ENCODE measurements at regions not wholly inside any gene's neighbourhood (a gene's known extent, or its start where the extent isn't known, plus 50 kb on each side); places are given as distances from the start of the nearest gene placed in this dataset.
"Not testable (repeated sequence)": the region's sequence is repeated elsewhere in the genome, so short reads cannot be mapped to it uniquely, and the experiment has no call there.

DNA sequence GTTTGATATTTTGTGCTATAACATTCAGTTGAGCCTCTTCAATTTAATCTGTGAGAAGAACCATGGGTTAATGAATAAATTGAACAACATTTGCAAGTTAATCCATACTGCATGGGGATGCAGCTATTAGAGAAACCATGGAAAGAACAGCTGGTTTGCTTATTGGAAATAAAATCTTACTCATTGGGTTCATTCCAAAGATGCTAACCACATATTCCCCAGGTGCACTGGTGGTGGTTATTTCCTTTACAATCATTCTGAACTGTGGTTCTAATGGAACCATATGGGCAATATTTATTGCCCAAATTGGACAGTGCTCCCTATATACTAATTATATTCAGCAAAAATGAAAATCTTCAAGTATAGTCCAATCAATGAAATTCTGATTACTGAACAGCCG lies 1200.4 kb upstream of the CDH2 start:
- Histone ChIP-seq H4K8ac (ENCODE audit: low read depth, low read length) (no peak overlapping the region), H2AFZ (ENCODE audit: insufficient read depth, low read length, poor library complexity) (no peak overlapping the region), H3K9ac (ENCODE audit: low read length) (no peak overlapping the region), H2BK5ac (ENCODE audit: low read depth, low read length, poor library complexity) (no peak overlapping the region), H2BK120ac (ENCODE audit: insufficient read depth, low read length, poor library complexity) (no peak overlapping the region), H3K9me3 (ENCODE audit: insufficient read depth, low read depth, low read length) (no peaks in the 10 kb centered on the region), H4K91ac (ENCODE audit: low read depth, low read length) (no peak overlapping the region), H4K12ac (ENCODE audit: low read depth, low read length) (no peak overlapping the region), H3K36me3 (ENCODE audit: control insufficient read depth in 1 of 2, insufficient read depth in 2 of 2, low read length in 2 of 2) (no peaks in the 10 kb centered on the region), H3K27me3 (ENCODE audit: insufficient read depth, low read length) (no peaks in the 10 kb centered on the region), H3K4me2 (ENCODE audit: low read length) (no peak overlapping the region), H3K4ac (ENCODE audit: low read depth, low read length) (no peak overlapping the region), H3K18ac (ENCODE audit: low read length) (no peak overlapping the region), H3K79me1 (ENCODE audit: low read length) (no peaks in the 10 kb centered on the region), H2AK5ac (ENCODE audit: low read length) (no peak overlapping the region), H3K79me2 (ENCODE audit: control insufficient read depth, insufficient read depth, low read length, poor library complexity) (no peaks in the 10 kb centered on the region), H3K4me1 (ENCODE audit: control insufficient read depth in 1 of 2, insufficient read depth in 2 of 2, low read length in 2 of 2) (no peaks in the 10 kb centered on the region), H3K14ac (ENCODE audit: low read length) (no peak overlapping the region), H3K27ac (ENCODE audit: low read depth, low read length) (no peak overlapping the region), H2BK12ac (ENCODE audit: low read length) (no peak overlapping the region), H3K23ac (ENCODE audit: low read length) (no peak overlapping the region), H3K4me3 (ENCODE audit: low read depth, low read length) (no peak overlapping the region)
- WGBS (ENCODE audit: extremely low coverage, insufficient coverage, insufficient read length): no CpG with 5 or more reads among the region's 1 CpG
- DNase-seq: no peak

DNA sequence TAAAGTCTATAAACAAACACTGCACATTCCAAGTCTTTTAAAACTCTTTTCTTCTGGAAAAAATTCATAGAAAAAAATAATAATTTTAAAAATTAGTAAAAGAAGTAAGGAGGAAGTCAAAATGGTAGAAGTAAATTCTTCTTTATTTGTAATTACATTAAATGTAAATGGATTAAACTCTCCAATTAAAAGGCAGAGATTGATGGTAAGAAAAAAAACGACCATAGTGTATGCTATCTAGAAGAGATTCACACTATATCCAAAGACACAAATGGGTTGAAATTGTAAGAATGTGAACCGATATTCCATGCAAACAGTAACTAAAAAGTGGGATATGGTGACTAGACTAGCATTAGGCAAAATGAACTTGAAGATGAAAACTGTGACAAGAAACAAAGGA lies 1196.1 kb upstream of the CDH2 start:
- H2BK120ac ChIP-seq (ENCODE audit: insufficient read depth, low read length, poor library complexity): no peak overlapping the region
- no peak overlapping the region for H4K91ac ChIP-seq (ENCODE audit: low read depth, low read length)
- H3K4me2 ChIP-seq (ENCODE audit: low read length): no peak overlapping the region
- H3K9ac ChIP-seq (ENCODE audit: low read length): no peak overlapping the region
- no peaks in the 10 kb centered on the region for H3K9me3 ChIP-seq (ENCODE audit: insufficient read depth, low read depth, low read length)
- H2BK12ac ChIP-seq (ENCODE audit: low read length): no peak overlapping the region
- no peak overlapping the region for H3K18ac ChIP-seq (ENCODE audit: low read length)
- H3K4me1 ChIP-seq (ENCODE audit: control insufficient read depth in 1 of 2, insufficient read depth in 2 of 2, low read length in 2 of 2): no peaks in the 10 kb centered on the region
- no CpG with 5 or more reads among the region's 2 CpGs for WGBS (ENCODE audit: extremely low coverage, insufficient coverage, insufficient read length)
- no peak overlapping the region for H3K27ac ChIP-seq (ENCODE audit: low read depth, low read length)
- H2AFZ ChIP-seq (ENCODE audit: insufficient read depth, low read length, poor library complexity): no peak overlapping the region
- no peaks in the 10 kb centered on the region for H3K79me1 ChIP-seq (ENCODE audit: low read length)
- H3K79me2 ChIP-seq (ENCODE audit: control insufficient read depth, insufficient read depth, low read length, poor library complexity): no peaks in the 10 kb centered on the region
- no peak overlapping the region for H2AK5ac ChIP-seq (ENCODE audit: low read length)
- H3K23ac ChIP-seq (ENCODE audit: low read length): no peak overlapping the region
- no peak overlapping the region for H3K4me3 ChIP-seq (ENCODE audit: low read depth, low read length)
- no peak overlapping the region for H2BK5ac ChIP-seq (ENCODE audit: low read depth, low read length, poor library complexity)
- H4K12ac ChIP-seq (ENCODE audit: low read depth, low read length): no peak overlapping the region
- no peaks in the 10 kb centered on the region for H3K27me3 ChIP-seq (ENCODE audit: insufficient read depth, low read length)
- no peak for DNase-seq
- H4K8ac ChIP-seq (ENCODE audit: low read depth, low read length): no peak overlapping the region
- no peak overlapping the region for H3K4ac ChIP-seq (ENCODE audit: low read depth, low read length)
- no peaks in the 10 kb centered on the region for H3K36me3 ChIP-seq (ENCODE audit: control insufficient read depth in 1 of 2, insufficient read depth in 2 of 2, low read length in 2 of 2)
- H3K14ac ChIP-seq (ENCODE audit: low read length): no peak overlapping the region

DNA sequence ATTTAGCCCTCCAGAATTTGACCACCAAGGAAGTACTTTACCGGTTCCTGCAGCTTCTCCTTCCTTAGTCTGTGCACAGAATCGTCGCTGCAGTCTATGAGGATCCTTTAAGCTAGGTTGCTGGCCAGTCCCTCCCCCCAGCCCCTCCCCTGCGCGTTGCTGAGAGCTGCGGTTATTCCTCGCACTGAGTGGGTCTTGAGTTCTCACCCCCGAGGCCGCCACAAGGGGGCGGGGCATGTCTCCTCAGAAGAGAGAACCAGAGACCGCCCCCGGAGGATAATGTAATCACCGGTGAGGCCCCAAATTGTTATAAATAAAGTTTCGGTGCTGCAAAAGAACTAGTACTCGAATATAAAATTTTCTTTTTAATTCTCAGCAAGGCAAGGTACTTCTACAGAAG lies 1184.9 kb upstream of the CDH2 start:
- H3K4ac ChIP-seq (ENCODE audit: low read depth, low read length): no peak overlapping the region
- H4K8ac ChIP-seq (ENCODE audit: low read depth, low read length): no peak overlapping the region
- no peak overlapping the region for H3K4me3 ChIP-seq (ENCODE audit: low read depth, low read length)
- no peaks in the 10 kb centered on the region for H3K9me3 ChIP-seq (ENCODE audit: insufficient read depth, low read depth, low read length)
- H2BK12ac ChIP-seq (ENCODE audit: low read length): no peak overlapping the region
- H4K12ac ChIP-seq (ENCODE audit: low read depth, low read length): no peak overlapping the region
- H2BK120ac ChIP-seq (ENCODE audit: insufficient read depth, low read length, poor library complexity): no peak overlapping the region
- H3K27ac ChIP-seq (ENCODE audit: low read depth, low read length): no peak overlapping the region
- H3K18ac ChIP-seq (ENCODE audit: low read length): no peak overlapping the region
- no peaks in the 10 kb centered on the region for H3K27me3 ChIP-seq (ENCODE audit: insufficient read depth, low read length)
- no peaks in the 10 kb centered on the region for H3K79me1 ChIP-seq (ENCODE audit: low read length)
- H3K9ac ChIP-seq (ENCODE audit: low read length): no peak overlapping the region
- no peak overlapping the region for H3K23ac ChIP-seq (ENCODE audit: low read length)
- no peak overlapping the region for H4K91ac ChIP-seq (ENCODE audit: low read depth, low read length)
- H3K4me1 ChIP-seq (ENCODE audit: control insufficient read depth in 1 of 2, insufficient read depth in 2 of 2, low read length in 2 of 2): no peaks in the 10 kb centered on the region
- H3K14ac ChIP-seq (ENCODE audit: low read length): no peak overlapping the region
- no peak overlapping the region for H3K4me2 ChIP-seq (ENCODE audit: low read length)
- no peak overlapping the region for H2AFZ ChIP-seq (ENCODE audit: insufficient read depth, low read length, poor library complexity)
- DNase-seq: peak; percentile 34 to 61
- H3K79me2 ChIP-seq (ENCODE audit: control insufficient read depth, insufficient read depth, low read length, poor library complexity): no peaks in the 10 kb centered on the region
- no peaks in the 10 kb centered on the region for H3K36me3 ChIP-seq (ENCODE audit: control insufficient read depth in 1 of 2, insufficient read depth in 2 of 2, low read length in 2 of 2)
- H2BK5ac ChIP-seq (ENCODE audit: low read depth, low read length, poor library complexity): no peak overlapping the region
- WGBS (ENCODE audit: extremely low coverage, insufficient coverage, insufficient read length): no CpG with 5 or more reads among the region's 15 CpGs
- no peak overlapping the region for H2AK5ac ChIP-seq (ENCODE audit: low read length)

DNA sequence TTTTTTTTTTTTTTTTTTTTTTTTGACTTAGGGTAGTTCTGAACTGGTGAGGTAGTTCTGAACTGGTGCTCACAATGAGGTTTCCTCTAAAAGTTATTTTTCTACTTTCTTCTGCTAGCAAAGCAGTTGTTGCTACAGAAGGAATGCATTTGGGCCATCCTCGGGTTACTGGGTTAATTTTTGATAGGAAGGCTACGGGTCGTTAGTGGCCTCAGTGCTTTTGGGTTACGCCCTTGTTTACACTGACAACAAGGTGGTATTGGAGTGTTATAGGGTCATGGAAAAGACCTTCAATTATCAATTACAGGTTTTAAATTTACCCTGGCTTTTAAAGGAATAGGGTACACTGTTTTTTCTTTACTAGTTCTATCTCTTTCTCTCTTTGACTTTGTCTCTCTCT lies 1183.7 kb upstream of the CDH2 start:
- not testable (repeated sequence) for H4K91ac ChIP-seq (ENCODE audit: low read depth, low read length); H3K23ac ChIP-seq (ENCODE audit: low read length); DNase-seq; H3K4me1 ChIP-seq (ENCODE audit: control insufficient read depth in 1 of 2, insufficient read depth in 2 of 2, low read length in 2 of 2); H3K18ac ChIP-seq (ENCODE audit: low read length); H4K8ac ChIP-seq (ENCODE audit: low read depth, low read length); H2BK5ac ChIP-seq (ENCODE audit: low read depth, low read length, poor library complexity); H2AK5ac ChIP-seq (ENCODE audit: low read length); H3K36me3 ChIP-seq (ENCODE audit: control insufficient read depth in 1 of 2, insufficient read depth in 2 of 2, low read length in 2 of 2); H3K27me3 ChIP-seq (ENCODE audit: insufficient read depth, low read length); H3K79me1 ChIP-seq (ENCODE audit: low read length); H3K27ac ChIP-seq (ENCODE audit: low read depth, low read length); H3K4ac ChIP-seq (ENCODE audit: low read depth, low read length); H2BK12ac ChIP-seq (ENCODE audit: low read length); H2BK120ac ChIP-seq (ENCODE audit: insufficient read depth, low read length, poor library complexity); H3K9me3 ChIP-seq (ENCODE audit: insufficient read depth, low read depth, low read length); H3K9ac ChIP-seq (ENCODE audit: low read length); H3K14ac ChIP-seq (ENCODE audit: low read length); H3K4me3 ChIP-seq (ENCODE audit: low read depth, low read length); H2AFZ ChIP-seq (ENCODE audit: insufficient read depth, low read length, poor library complexity); H3K4me2 ChIP-seq (ENCODE audit: low read length); H4K12ac ChIP-seq (ENCODE audit: low read depth, low read length); H3K79me2 ChIP-seq (ENCODE audit: control insufficient read depth, insufficient read depth, low read length, poor library complexity)
- WGBS (ENCODE audit: extremely low coverage, insufficient coverage, insufficient read length): no CpG with 5 or more reads among the region's 4 CpGs

DNA sequence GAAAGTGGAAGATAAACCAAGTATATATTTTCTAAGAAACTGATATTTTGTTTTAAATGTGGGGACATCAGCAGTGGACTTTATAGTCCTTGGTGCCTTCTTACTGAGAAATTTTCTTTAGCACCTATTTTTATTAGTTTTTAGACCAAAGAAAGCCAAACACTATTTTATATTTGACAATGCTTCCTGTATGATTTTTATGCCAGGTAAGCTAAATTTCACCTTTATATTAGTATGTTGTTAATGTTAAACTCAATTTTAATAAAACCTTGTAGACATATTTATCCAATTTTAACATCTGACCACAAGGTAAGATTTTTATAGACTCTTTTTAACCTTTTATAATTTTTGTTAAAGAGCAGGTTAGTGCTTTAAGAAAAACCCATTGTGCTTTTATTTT lies 1182.3 kb upstream of the CDH2 start:
- H3K4me3 ChIP-seq (ENCODE audit: low read depth, low read length); H3K27me3 ChIP-seq (ENCODE audit: insufficient read depth, low read length); H3K18ac ChIP-seq (ENCODE audit: low read length); H3K9me3 ChIP-seq (ENCODE audit: insufficient read depth, low read depth, low read length); H3K79me1 ChIP-seq (ENCODE audit: low read length); H3K9ac ChIP-seq (ENCODE audit: low read length); H3K4me2 ChIP-seq (ENCODE audit: low read length); H3K27ac ChIP-seq (ENCODE audit: low read depth, low read length); H3K79me2 ChIP-seq (ENCODE audit: control insufficient read depth, insufficient read depth, low read length, poor library complexity); H2BK5ac ChIP-seq (ENCODE audit: low read depth, low read length, poor library complexity); H2BK12ac ChIP-seq (ENCODE audit: low read length); H2AFZ ChIP-seq (ENCODE audit: insufficient read depth, low read length, poor library complexity); H3K4me1 ChIP-seq (ENCODE audit: control insufficient read depth in 1 of 2, insufficient read depth in 2 of 2, low read length in 2 of 2); H2AK5ac ChIP-seq (ENCODE audit: low read length); DNase-seq; H2BK120ac ChIP-seq (ENCODE audit: insufficient read depth, low read length, poor library complexity); H3K36me3 ChIP-seq (ENCODE audit: control insufficient read depth in 1 of 2, insufficient read depth in 2 of 2, low read length in 2 of 2); H3K4ac ChIP-seq (ENCODE audit: low read depth, low read length); H4K8ac ChIP-seq (ENCODE audit: low read depth, low read length); H3K23ac ChIP-seq (ENCODE audit: low read length); H3K14ac ChIP-seq (ENCODE audit: low read length); H4K91ac ChIP-seq (ENCODE audit: low read depth, low read length); H4K12ac ChIP-seq (ENCODE audit: low read depth, low read length): not testable (repeated sequence)
